GM19035 (cell line): ENCODE measurements at regions not wholly inside any gene's neighbourhood (a gene's known extent, or its start where the extent isn't known, plus 50 kb on each side); places are given as distances from the start of the nearest gene placed in this dataset.

Source experiments
- ATAC-seq: cut with Tn5 transposase; IDR thresholded peaks from one replicate; pipeline ENCODE4 v1.9.1; 2021; ENCODE audit not compliant: unreplicated experiment

- no peak for ATAC-seq
Observed at GRCh38 chr20:7689151-7689550, 251.1 kb downstream of the HAO1 start.

GRCh38 chr20:7691647-7692269 lies 248.5 kb downstream of the HAO1 start:
- no peak for ATAC-seq

GRCh38 chr20:7692478-7692877 lies 247.8 kb downstream of the HAO1 start:
- ATAC-seq: no peak

GRCh38 chr20:7693761-7694160 lies 246.5 kb downstream of the HAO1 start:
- no peak for ATAC-seq

GRCh38 chr20:7695051-7695495 lies 245.2 kb downstream of the HAO1 start:
- ATAC-seq: no peak

- ATAC-seq: no peak
Observed at GRCh38 chr20:7695635-7696034, 244.6 kb downstream of the HAO1 start.

GRCh38 chr20:7696311-7696710 lies 243.9 kb downstream of the HAO1 start:
- no peak for ATAC-seq

GRCh38 chr20:7702141-7702540 lies 238.1 kb downstream of the HAO1 start:
- no peak for ATAC-seq

GRCh38 chr20:7703551-7703961 lies 236.7 kb downstream of the HAO1 start:
- ATAC-seq: no peak

- no peak for ATAC-seq
Observed at GRCh38 chr20:7703996-7704395, 236.3 kb downstream of the HAO1 start.

GRCh38 chr20:7708112-7708511 lies 232.1 kb downstream of the HAO1 start:
- no peak for ATAC-seq

GRCh38 chr20:7708782-7709181 lies 231.5 kb downstream of the HAO1 start:
- ATAC-seq: no peak

GRCh38 chr20:7710440-7710839 lies 229.8 kb downstream of the HAO1 start:
- ATAC-seq: no peak

- no peak for ATAC-seq
Observed at GRCh38 chr20:7712661-7713060, 227.6 kb downstream of the HAO1 start.

- no peak for ATAC-seq
Observed at GRCh38 chr20:7714549-7714948, 225.7 kb downstream of the HAO1 start.

- no peak for ATAC-seq
Observed at GRCh38 chr20:7716286-7716972, 223.8 kb downstream of the HAO1 start.

- no peak for ATAC-seq
Observed at GRCh38 chr20:7722564-7722963, 217.7 kb downstream of the HAO1 start.

GRCh38 chr20:7723284-7723683 lies 217.0 kb downstream of the HAO1 start:
- ATAC-seq: no peak

- no peak for ATAC-seq
Observed at GRCh38 chr20:7728338-7728737, 211.9 kb downstream of the HAO1 start.

- ATAC-seq: no peak
Observed at GRCh38 chr20:7734216-7734615, 206.0 kb downstream of the HAO1 start.

GRCh38 chr20:7736336-7736735 lies 203.9 kb downstream of the HAO1 start:
- ATAC-seq: no peak

- no peak for ATAC-seq
Observed at GRCh38 chr20:7741866-7742265, 198.4 kb downstream of the HAO1 start.

GRCh38 chr20:7742479-7742878 lies 197.8 kb downstream of the HAO1 start:
- ATAC-seq: no peak
